Left kidney (tissue), 1 donor: ENCODE measurements at regions not wholly inside any gene's neighbourhood (a gene's known extent, or its start where the extent isn't known, plus 50 kb on each side); places are given as distances from the start of the nearest gene placed in this dataset.
"Not testable (repeated sequence)": the region's sequence is repeated elsewhere in the genome, so short reads cannot be mapped to it uniquely, and the experiment has no call there.

Experiments
- DNase-seq: peaks from one replicate; pipeline ENCODE4 v3.0.0-alpha.2; 2013

DNA sequence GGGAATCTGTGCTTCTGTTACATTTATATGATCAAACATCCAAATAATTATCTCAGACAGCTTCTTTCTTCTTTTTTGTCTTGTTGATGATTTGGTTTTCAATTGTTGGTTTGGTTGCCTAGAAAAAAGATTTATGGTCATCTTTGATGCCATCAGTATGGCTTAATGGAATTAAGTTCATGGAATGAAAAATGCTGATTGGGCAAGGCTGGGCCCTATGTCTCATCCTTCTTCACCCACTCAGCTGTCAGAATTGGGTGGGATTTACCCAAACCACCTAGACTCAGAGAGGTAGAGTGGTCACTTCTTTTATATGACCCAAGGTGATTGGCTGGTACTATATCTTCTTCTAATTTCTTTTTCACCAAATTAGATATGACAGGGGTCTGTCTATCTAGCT, 258.3 kb downstream of the DOK5 start:
- DNase-seq: no peak

DNA sequence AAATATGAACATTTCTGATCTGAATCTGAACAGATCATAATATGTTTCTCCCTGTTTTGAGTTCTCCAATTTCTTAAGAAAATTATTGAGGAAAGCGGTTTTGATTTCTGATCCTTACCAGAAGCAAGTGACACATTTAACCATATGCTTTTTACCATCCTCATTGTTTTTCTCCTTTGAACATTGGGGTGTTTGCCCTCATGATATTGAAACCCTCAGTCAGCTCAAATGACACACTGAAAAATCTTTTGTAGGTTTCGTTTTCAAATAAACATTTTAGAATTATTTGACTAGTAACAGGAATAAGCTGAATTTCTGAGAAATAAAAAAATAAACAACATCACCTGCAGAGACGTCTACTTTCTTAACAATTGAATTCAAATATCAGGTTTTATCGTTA, 252.1 kb downstream of the DOK5 start:
- no peak for DNase-seq

DNA sequence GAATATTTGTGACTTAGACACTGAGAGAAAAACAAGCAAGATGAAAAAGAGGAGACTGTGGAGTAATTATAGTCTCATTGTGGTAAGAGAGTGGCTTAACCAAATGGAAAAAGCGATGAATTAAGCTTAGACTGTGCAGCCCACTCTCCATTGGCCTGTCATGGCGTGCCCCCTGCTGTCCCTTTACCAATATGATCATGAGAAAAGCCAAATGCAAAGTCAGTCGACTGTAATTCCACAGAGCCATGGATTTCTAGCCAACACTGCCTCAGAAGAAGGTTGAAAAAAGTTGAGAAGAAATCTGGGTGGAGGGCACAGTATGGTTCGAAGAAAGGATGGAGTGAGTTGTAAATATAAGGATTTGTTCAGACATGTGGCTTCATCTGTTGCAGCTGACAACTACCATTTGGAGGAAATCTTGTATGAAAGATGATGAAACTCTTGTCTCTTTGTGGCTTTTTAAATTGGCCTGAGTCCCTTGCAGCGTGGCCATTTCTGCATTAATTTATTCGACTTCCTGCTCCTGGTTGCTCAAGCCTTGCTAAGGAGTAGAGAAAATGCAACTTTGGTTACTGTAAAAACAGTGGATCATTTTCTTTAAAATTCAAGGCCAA, 251.4 kb downstream of the DOK5 start:
- no peak for DNase-seq

DNA sequence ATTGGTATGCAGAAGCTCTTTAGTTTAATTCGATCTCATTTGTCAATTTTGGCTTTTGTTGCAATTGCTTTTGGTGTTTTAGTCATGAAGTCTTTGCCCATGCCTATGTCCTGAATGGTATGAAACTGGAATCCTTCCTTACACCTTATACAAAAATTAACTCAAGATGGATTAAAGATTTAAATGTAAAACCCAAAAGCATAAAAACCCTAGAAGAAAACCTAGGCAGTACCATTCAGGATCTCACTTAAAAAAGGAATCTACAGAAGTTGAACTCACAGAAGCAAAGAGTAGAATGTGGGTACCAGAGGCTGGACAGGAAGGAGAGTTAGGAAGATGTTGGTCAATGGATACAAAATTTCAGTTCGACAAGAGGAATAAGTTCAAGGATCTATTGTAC, 249.9 kb downstream of the DOK5 start:
- DNase-seq: not testable (repeated sequence)

DNA sequence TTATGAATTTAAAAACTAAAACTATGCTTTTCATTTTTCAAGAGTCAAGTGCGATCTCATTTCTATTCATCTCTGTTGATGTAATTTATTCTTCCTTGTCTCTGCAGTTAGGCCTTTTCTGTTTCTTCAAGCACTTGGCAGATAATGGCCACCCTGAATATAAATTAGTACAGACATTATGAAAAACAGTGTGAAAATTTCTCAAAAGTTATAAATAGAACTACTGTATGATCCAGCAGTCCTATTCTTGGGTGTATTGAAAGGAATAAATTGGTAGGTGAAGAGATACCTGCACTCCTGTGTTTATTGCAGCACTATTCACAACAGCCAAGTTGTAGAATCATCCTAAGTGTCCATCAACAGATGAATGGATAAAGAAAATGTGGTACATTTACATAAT, 248.3 kb downstream of the DOK5 start:
- DNase-seq: no peak

DNA sequence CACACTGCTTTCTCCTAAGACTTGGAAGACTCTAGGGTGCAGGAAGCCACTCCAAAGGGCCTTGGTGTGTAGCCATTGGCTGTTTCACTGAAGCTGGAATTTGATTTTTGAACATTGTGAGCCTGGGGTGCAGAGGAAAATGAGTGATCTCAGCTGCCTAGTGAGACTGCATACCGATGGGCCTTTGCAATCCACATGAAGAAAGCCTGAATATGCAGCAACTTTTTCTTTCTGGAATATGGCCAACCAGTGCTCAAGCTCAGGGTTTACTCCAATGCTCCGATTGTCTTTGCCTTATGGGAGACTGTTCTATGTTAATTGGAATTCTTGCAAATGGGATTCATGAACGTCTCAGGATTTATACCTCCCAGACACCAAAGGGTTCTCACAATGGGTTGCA, 242.6 kb downstream of the DOK5 start:
- no peak for DNase-seq

DNA sequence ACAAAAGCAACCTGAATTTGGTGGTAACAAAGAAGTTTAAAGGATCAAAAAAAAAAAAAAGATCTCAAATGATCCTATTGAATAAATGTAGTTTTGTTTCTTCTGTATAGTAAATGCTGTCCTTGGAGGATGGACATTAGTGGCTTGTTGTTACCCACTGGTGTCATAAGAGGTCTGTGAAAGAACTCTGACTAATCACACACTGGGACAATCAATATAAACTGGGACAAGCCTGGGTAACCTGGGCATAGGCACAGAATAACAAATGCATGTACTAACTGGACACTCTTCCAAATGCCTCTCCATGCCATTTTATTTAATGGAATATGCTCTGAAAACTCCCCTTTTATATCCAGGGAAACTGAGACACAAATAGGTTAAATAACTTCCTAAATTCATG, 241.4 kb downstream of the DOK5 start:
- DNase-seq: no peak

DNA sequence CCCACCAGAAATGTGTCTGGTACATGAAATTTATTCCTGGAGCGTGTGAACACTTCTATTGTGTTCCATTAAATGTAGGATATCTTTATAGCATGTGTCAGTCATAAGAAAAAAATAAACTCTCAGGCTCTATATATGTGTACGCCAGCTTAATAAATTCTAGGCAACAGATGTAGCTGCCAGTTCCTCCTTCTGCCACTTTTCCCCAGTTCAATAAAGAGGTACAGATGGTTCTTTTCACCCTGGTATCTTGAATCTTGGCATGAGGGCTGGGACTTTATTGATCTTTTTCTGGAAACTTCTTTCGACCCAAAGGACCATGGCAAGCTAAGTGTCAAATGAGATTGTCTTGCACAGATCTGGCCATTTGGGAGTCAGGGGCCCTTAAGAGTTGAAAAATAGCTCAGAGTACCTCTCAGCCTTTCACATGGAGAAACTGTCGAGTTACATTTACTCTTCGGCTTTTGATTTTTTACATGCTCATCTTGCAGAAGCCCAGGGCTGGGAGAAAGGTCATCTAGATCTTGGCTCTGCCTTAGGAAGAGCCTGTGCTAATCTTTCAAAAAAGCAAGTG, 240.9 kb downstream of the DOK5 start:
- DNase-seq: no peak

DNA sequence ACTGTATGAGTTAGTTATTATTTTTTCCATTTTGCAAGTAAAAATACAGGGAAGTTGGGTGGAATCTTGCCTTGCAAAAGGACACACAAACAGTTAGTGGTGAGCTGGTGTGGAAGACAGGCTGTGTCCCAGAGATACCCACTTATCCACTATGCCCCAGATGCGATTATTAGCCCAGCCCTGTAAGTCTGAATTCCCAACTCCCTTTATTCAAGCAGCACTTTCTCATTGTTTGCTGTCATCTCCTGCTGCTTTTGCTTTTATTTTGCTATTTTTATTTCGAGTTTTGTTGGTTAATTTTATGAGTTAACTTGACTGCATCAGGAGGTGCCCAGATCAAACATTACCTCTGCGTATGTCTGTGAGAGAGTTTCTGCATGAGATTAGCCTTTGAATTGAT, 239.4 kb downstream of the DOK5 start:
- DNase-seq: no peak

DNA sequence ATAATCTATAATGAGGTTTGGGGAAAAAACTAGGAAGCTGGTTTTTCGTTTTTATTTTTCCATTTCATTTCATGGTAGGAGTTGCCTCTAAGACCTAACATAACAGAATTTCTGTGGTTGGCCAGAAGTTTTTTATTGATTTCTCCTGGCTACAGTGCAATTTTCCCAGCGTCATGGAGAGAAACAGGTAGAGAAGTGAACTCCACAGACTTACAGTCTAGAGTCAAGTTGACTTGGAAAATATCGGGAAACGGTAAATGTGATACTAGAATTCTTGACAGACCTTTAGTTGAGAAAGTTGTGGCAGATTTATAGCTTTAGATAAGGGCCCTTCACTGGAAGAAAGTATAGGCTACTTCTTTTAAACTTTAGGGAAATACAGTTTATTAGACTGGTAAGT, 238.3 kb downstream of the DOK5 start:
- DNase-seq: no peak

DNA sequence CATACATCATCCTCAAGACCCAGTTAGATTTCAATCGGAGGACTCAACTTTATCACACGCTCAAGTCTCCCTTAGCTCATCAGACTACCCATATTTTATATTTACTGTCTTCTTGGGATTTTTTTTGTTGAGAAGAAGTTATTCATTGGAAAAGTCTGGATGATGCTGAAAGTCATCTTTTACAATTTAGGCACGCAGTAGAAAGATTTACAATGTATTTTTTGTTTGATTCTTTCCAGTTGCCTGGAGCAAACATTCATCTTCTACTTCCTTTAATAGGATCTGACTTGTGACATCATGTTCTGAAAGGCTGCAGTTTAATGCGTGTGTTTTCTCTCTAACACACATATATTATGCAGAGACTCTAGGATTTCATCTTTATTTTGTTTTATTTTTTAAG, 235.7 kb downstream of the DOK5 start:
- peak; percentile 18 for DNase-seq

DNA sequence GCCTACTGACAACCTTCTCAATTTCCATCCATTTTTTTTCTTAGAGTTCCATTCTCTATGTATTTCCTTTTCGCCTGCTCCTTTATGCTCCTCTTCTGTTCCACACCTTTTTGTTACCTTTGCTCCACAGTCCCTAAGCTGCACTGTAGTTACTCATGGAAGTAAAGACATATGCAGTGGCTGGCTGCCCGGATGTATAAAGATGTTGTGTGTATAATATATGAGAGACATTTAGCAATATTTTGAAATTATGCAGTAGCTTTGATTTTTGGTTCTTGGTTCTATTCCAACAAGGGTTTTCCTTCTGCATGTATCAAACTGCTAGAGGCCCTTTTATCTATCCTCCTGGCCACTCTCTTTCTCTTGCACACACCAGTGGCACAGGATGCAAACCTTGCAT, 234.9 kb downstream of the DOK5 start:
- no peak for DNase-seq

DNA sequence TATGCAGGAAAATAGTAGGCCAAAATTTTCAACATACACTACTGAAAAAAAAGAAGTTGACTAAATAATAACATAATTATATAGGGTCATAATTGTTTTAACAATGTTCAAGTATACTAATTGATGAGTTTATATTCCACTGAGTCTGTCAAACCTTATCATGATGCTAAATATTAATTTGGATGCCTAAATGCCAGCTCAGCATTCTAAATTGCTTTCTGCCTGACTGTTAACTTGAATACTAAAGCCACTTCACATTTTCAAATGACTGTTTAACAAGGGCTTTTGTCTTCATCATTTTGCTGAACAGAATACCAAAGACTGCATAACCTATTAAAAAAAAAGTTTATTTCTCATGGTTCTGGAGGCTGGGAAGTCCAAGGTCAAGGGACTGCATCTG, 232.8 kb downstream of the DOK5 start:
- DNase-seq: no peak

DNA sequence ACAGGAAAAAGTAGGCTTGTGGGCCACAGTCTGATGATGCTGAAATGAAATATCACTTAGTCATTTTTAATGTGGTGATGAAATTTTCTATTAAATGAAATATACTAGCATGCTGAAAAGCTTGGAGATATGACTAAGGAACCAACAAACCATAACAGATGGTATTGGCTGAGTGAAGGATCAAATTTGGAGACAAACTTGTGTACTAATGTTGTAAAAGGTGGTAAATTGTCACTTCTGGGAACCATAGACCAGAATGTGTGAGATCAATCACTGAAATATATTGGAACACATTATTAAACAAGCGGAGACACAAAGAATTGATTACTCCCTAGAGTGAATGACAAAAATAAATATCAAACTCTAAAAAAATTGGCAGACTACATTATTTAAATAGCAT, 232.4 kb downstream of the DOK5 start:
- DNase-seq: no peak

DNA sequence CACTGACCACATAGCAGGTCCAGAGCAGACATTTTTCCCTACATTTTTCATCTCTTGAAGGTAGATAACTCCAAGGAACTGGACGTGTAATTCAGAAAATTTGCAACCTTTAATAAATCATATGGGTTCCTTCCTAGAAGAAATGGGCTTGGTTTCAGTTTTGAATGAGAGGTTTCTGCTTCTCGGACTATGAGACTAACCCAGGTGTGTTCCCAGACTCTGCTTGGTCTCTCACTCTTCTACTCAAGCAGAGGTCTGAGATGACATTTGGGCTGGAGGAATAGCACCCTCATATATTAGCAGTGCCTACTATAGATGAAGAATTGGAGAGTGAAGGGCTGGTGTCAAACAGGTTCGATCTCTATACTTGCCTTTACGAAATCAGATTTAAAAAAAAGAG, 231.2 kb downstream of the DOK5 start:
- no peak for DNase-seq

DNA sequence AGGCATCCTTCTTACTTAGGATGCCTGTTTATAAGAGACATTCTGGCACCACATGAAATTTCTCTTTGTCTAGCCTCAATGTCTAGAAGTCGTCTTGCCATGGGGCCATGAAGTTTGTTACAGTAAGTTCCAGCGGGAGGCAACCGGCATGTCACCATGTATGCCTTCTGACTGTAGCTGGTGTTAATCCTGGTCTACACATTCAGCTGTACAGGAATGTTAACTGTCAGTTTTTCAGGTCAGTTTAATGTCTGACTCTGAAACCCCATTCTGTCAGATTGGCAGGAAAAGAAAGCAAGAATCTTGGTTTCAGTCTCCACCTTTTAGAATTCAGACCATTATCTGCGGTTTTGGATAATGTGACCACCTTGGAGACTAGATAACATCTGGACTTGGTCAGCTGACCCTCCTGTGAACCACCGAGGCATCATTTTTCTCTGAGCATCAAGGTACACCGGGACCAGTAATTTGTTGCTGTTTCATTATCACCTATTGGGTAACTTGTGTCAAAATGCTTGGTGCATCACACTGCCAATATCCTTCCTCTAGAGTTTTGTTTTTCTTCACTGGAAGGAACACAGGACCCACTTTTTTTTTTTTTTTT, 228.7 kb downstream of the DOK5 start:
- DNase-seq: no peak
